BLaER1 treated with 17β-estradiol and CSF1 and Interleukin-3, amounts not matched to agents 10 nM and 100 nM (cell line): ENCODE measurements at regions not wholly inside any gene's neighbourhood (a gene's known extent, or its start where the extent isn't known, plus 50 kb on each side); places are given as distances from the start of the nearest gene placed in this dataset.

Experiments
- H3K27ac ChIP-seq, 11 experiments: shearing (Covaris generic); formaldehyde crosslinking; 2 replicates each; pipeline ENCODE4 v1.8.1; 2022
- H3K27me3 ChIP-seq, 11 experiments: shearing (Covaris generic); formaldehyde crosslinking; 2 replicates each; pipeline ENCODE4 v1.8.1; 2022
- H3K36me3 ChIP-seq, 11 experiments: shearing (Covaris generic); formaldehyde crosslinking; 2 replicates each; pipeline ENCODE4 v1.8.1; 2022
- H3K4me1 ChIP-seq, 10 experiments: shearing (Covaris generic); formaldehyde crosslinking; 2 replicates each; pipeline ENCODE4 v1.8.1; 2022
- H3K4me2 ChIP-seq, 11 experiments: shearing (Covaris generic); formaldehyde crosslinking; 2 replicates each; pipeline ENCODE4 v1.8.1; 2022
- H3K4me3 ChIP-seq, 10 experiments: shearing (Covaris generic); formaldehyde crosslinking; 2 replicates each; pipeline ENCODE4 v1.8.1; 2022
- H3K9ac ChIP-seq, 11 experiments: shearing (Covaris generic); formaldehyde crosslinking; 2 replicates each; pipeline ENCODE4 v1.8.1; 2022
- H3K9me3 ChIP-seq, 11 experiments: shearing (Covaris generic); formaldehyde crosslinking; replicated peaks in 1 of 11; 2 replicates each; pipeline ENCODE4 v1.8.1; 2022
- H4K20me1 ChIP-seq, 11 experiments: shearing (Covaris generic); formaldehyde crosslinking; 2 replicates each; pipeline ENCODE4 v1.8.1; 2022
- Cebpa-rat ChIP-seq, 11 experiments: shearing (Covaris generic); IDR thresholded peaks; 2 replicates each; pipeline ENCODE4 v1.8.1; 2022

- peaks cover 0 to 6% (median 0%) of the 10 kb centered on the region in 11 experiments; a peak in 1 of 22 replicates for H3K36me3 ChIP-seq
- H3K9ac ChIP-seq = no peak overlapping the region
- H3K4me1 ChIP-seq = peaks cover 0 to 7% (median 0%) of the 10 kb centered on the region in 10 experiments; a peak in 1 of 20 replicates
- H3K4me2 ChIP-seq = no peak overlapping the region
- H3K4me3 ChIP-seq = no peak overlapping the region
- peaks cover 27 to 64% (median 34%) of the 10 kb centered on the region in 11 experiments for H3K9me3 ChIP-seq
- H3K27ac ChIP-seq = no peak overlapping the region
- H3K27me3 ChIP-seq = no peaks in the 10 kb centered on the region
- no peak for TF ChIP-seq Cebpa-rat (IDR thresholded peaks at IDR 0.05)
- no peaks in the 10 kb centered on the region for H4K20me1 ChIP-seq
These were observed 52.1 kb upstream of the CD5L start for GRCh38 chr1:157893686-157894085.

- TF ChIP-seq Cebpa-rat (IDR thresholded peaks at IDR 0.05) = no peak
- no peaks in the 10 kb centered on the region for H4K20me1 ChIP-seq
- no peaks in the 10 kb centered on the region for H3K27me3 ChIP-seq
- H3K27ac ChIP-seq = no peak overlapping the region
- no peak overlapping the region for H3K9ac ChIP-seq
- no peak overlapping the region for H3K4me3 ChIP-seq
- H3K36me3 ChIP-seq = peaks cover 0 to 6% (median 0%) of the 10 kb centered on the region in 11 experiments; a peak in 1 of 22 replicates
- peaks cover 32 to 65% (median 41%) of the 10 kb centered on the region in 11 experiments for H3K9me3 ChIP-seq
- peaks cover 0 to 7% (median 0%) of the 10 kb centered on the region in 10 experiments; a peak in 1 of 20 replicates for H3K4me1 ChIP-seq
- no peak overlapping the region for H3K4me2 ChIP-seq
These were observed 53.1 kb upstream of the CD5L start for GRCh38 chr1:157894613-157895165.

- H3K9me3 ChIP-seq = peaks cover 15 to 35% (median 22%) of the 10 kb centered on the region in 11 experiments
These were observed 68.7 kb upstream of the CD5L start for GRCh38 chr1:157910270-157910669.

GRCh38 chr1:157915859-157916258 lies 74.3 kb upstream of the CD5L start:
- Histone ChIP-seq H3K9ac (no peak overlapping the region), H3K4me2 (peak overlapping the region in 2 of 11 experiments; percentile 50 to 54; a peak in 3 of 22 replicates), H3K4me3 (no peak overlapping the region), H3K27me3 (no peaks in the 10 kb centered on the region), H4K20me1 (no peaks in the 10 kb centered on the region), H3K4me1 (peaks cover 0 to 42% (median 0%) of the 10 kb centered on the region in 10 experiments; a peak in 4 of 20 replicates), H3K9me3 (peaks cover 3 to 16% (median 6%) of the 10 kb centered on the region in 11 experiments), H3K27ac (no peak overlapping the region), H3K36me3 (no peaks in the 10 kb centered on the region)
- no peak for TF ChIP-seq Cebpa-rat (IDR thresholded peaks at IDR 0.05)

More at GRCh38 chr1:157910270-157910669, 68.7 kb upstream of the CD5L start:
- Histone ChIP-seq H3K36me3 (peaks cover 0 to 6% (median 0%) of the 10 kb centered on the region in 11 experiments; a peak in 1 of 22 replicates), H3K4me1 (0 out of 20 replicates have a peak, but pooled peaks cover 0 to 3% (median 0%) of the 10 kb centered on the region in 10 experiments), H3K27ac (no peak overlapping the region), H3K4me2 (no peak overlapping the region), H3K4me3 (no peak overlapping the region), H4K20me1 (no peaks in the 10 kb centered on the region), H3K9ac (no peak overlapping the region), H3K27me3 (no peaks in the 10 kb centered on the region)
- TF ChIP-seq Cebpa-rat (IDR thresholded peaks at IDR 0.05) = no peak

- no peak overlapping the region for H3K4me3 ChIP-seq
- TF ChIP-seq Cebpa-rat (IDR thresholded peaks at IDR 0.05) = no peak
- peaks cover 0 to 11% (median 0%) of the 10 kb centered on the region in 11 experiments; a peak in 2 of 22 replicates for H3K9me3 ChIP-seq
- no peaks in the 10 kb centered on the region for H3K27me3 ChIP-seq
- H3K27ac ChIP-seq = peak overlapping the region in 1 of 11 experiments; percentile 7; a peak in 2 of 22 replicates
- peaks cover 0 to 51% (median 0%) of the 10 kb centered on the region in 10 experiments; a peak in 4 of 20 replicates for H3K4me1 ChIP-seq
- no peak overlapping the region for H3K9ac ChIP-seq
- no peaks in the 10 kb centered on the region for H4K20me1 ChIP-seq
- H3K4me2 ChIP-seq = peak overlapping the region in 2 of 11 experiments; percentile 50 to 54; a peak in 4 of 22 replicates
- H3K36me3 ChIP-seq = no peaks in the 10 kb centered on the region
These were observed 75.4 kb upstream of the CD5L start for GRCh38 chr1:157916887-157917570.

- H4K20me1 ChIP-seq = no peaks in the 10 kb centered on the region
- H3K27ac ChIP-seq = no peak overlapping the region
- no peaks in the 10 kb centered on the region for H3K9me3 ChIP-seq
- H3K4me2 ChIP-seq = peak overlapping the region in 2 of 11 experiments; percentile 32 to 51; a peak in 5 of 22 replicates
- H3K4me1 ChIP-seq = peaks cover 0 to 47% (median 0%) of the 10 kb centered on the region in 10 experiments; a peak in 4 of 20 replicates
- H3K27me3 ChIP-seq = no peaks in the 10 kb centered on the region
- no peak for TF ChIP-seq Cebpa-rat (IDR thresholded peaks at IDR 0.05)
- no peak overlapping the region for H3K4me3 ChIP-seq
- H3K9ac ChIP-seq = no peak overlapping the region
- H3K36me3 ChIP-seq = no peaks in the 10 kb centered on the region
These were observed 72.7 kb upstream of the KIRREL1 start for GRCh38 chr1:157920748-157921147.

GRCh38 chr1:157925419-157926166 lies 67.9 kb upstream of the KIRREL1 start:
- Histone ChIP-seq H4K20me1 (no peaks in the 10 kb centered on the region), H3K36me3 (no peaks in the 10 kb centered on the region), H3K4me2 (no peak overlapping the region), H3K27me3 (no peaks in the 10 kb centered on the region), H3K9me3 (no peaks in the 10 kb centered on the region), H3K9ac (no peak overlapping the region), H3K4me3 (no peak overlapping the region), H3K27ac (no peak overlapping the region), H3K4me1 (peaks cover 0 to 12% (median 0%) of the 10 kb centered on the region in 10 experiments; a peak in 4 of 20 replicates)
- no peak for TF ChIP-seq Cebpa-rat (IDR thresholded peaks at IDR 0.05)

GRCh38 chr1:157932069-157932468 lies 61.4 kb upstream of the KIRREL1 start:
- H3K4me2 ChIP-seq = peak overlapping the region in 1 of 11 experiments; percentile 37; a peak in 1 of 22 replicates
- H3K27me3 ChIP-seq = no peaks in the 10 kb centered on the region
- no peak for TF ChIP-seq Cebpa-rat (IDR thresholded peaks at IDR 0.05)
- H4K20me1 ChIP-seq = no peaks in the 10 kb centered on the region
- H3K36me3 ChIP-seq = no peaks in the 10 kb centered on the region
- no peak overlapping the region for H3K4me3 ChIP-seq
- H3K9ac ChIP-seq = no peak overlapping the region
- H3K9me3 ChIP-seq = no peaks in the 10 kb centered on the region
- H3K4me1 ChIP-seq = peaks cover 0 to 7% (median 0%) of the 10 kb centered on the region in 10 experiments; a peak in 4 of 20 replicates
- H3K27ac ChIP-seq = no peak overlapping the region

GRCh38 chr1:157937744-157938143 lies 55.7 kb upstream of the KIRREL1 start:
- Histone ChIP-seq H3K27me3 (no peaks in the 10 kb centered on the region), H3K27ac (no peak overlapping the region), H3K9me3 (peaks cover 0 to 12% (median 0%) of the 10 kb centered on the region in 11 experiments; a peak in 2 of 22 replicates), H3K4me1 (peaks cover 0 to 33% (median 0%) of the 10 kb centered on the region in 10 experiments; a peak in 6 of 20 replicates), H3K36me3 (no peaks in the 10 kb centered on the region), H3K4me2 (peak overlapping the region in 2 of 11 experiments; percentile 18 to 61; a peak in 3 of 22 replicates), H3K4me3 (no peak overlapping the region), H3K9ac (no peak overlapping the region), H4K20me1 (no peaks in the 10 kb centered on the region)
- TF ChIP-seq Cebpa-rat (IDR thresholded peaks at IDR 0.05) = no peak
